Neural progenitor cell (in vitro differentiated cells): ENCODE measurements at regions not wholly inside any gene's neighbourhood (a gene's known extent, or its start where the extent isn't known, plus 50 kb on each side); places are given as distances from the start of the nearest gene placed in this dataset.

Experiments used
- EZH2 ChIP-seq: fragments of 200-600 bp; sonication (generic); IDR thresholded peaks from 2 replicates; pipeline ENCODE4 v1.6.1; 2017; ENCODE audit warnings: antibody characterized with exemption, mild to moderate bottlenecking, moderate library complexity
- EZH2phosphoT487 ChIP-seq: fragments of 200-600 bp; sonication (generic); IDR thresholded peaks from 2 replicates; pipeline ENCODE4 v1.6.1; 2017; ENCODE audit warnings: antibody characterized with exemption
- TF ChIP-seq, protein P1 (sequence below): fragments of 200-600 bp; sonication (generic); IDR thresholded peaks from 2 replicates; pipeline ENCODE4 v1.5.1; 2017; ENCODE audit warnings: antibody characterized with exemption, mild to moderate bottlenecking

DNA sequence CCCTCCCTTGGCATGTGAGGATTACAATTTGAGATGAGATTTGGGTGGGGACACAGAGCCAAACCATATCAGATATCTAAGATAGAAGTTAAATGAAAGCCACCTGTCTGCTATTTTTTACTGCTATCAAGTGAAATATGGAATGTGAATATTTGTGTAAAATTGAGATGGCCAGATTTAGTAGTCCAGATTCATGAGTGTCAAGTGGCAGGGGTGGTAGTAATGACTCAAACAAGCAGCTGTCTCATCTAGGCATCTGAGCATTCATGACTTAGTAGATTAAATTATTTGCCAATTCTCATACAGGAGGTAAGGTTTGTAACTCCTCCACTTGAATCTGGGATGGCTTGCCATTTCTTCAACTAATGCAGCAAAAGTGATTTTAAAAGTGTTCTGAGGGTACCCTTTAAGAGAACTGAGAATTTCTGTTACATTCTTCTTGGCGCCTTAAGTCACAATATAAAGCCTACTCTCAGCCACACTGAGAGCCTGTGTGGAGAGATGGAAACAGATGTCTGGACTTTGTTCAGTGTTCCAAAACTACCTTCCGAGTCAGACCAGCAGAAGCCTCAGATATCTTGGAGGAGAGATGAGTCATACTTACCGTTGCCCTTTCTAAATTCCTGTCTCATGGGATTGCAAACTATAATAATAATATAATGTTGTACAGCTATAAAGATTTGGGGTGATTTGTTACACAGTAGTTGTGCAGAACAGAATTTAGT is 1065.6 kb upstream of the TMPRSS15 start:
- TF ChIP-seq, protein P1, sequence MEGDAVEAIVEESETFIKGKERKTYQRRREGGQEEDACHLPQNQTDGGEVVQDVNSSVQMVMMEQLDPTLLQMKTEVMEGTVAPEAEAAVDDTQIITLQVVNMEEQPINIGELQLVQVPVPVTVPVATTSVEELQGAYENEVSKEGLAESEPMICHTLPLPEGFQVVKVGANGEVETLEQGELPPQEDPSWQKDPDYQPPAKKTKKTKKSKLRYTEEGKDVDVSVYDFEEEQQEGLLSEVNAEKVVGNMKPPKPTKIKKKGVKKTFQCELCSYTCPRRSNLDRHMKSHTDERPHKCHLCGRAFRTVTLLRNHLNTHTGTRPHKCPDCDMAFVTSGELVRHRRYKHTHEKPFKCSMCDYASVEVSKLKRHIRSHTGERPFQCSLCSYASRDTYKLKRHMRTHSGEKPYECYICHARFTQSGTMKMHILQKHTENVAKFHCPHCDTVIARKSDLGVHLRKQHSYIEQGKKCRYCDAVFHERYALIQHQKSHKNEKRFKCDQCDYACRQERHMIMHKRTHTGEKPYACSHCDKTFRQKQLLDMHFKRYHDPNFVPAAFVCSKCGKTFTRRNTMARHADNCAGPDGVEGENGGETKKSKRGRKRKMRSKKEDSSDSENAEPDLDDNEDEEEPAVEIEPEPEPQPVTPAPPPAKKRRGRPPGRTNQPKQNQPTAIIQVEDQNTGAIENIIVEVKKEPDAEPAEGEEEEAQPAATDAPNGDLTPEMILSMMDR: no peak
- TF ChIP-seq EZH2phosphoT487: no peak
- TF ChIP-seq EZH2: no peak
